ENCODE measurements at regions not wholly inside any gene's neighbourhood (a gene's known extent, or its start where the extent isn't known, plus 50 kb on each side); places are given as distances from the start of the nearest gene placed in this dataset.
"Not testable (repeated sequence)": the region's sequence is repeated elsewhere in the genome, so short reads cannot be mapped to it uniquely, and the experiment has no call there.

- DNase-seq (ENCODE audit: low spot score), result no peak
Measured at GRCh38 chr3:110618512-110619226, 452.9 kb upstream of the NECTIN3 start.

GRCh38 chr3:110620118-110620517 lies 451.5 kb upstream of the NECTIN3 start:
- DNase-seq (ENCODE audit: low spot score), result no peak

- DNase-seq (ENCODE audit: low spot score), result no peak
Measured at GRCh38 chr3:110623571-110623970, 448.0 kb upstream of the NECTIN3 start.

- DNase-seq (ENCODE audit: low spot score), result no peak
Measured at GRCh38 chr3:110624576-110624975, 447.0 kb upstream of the NECTIN3 start.

GRCh38 chr3:110625201-110625747 lies 446.3 kb upstream of the NECTIN3 start:
- no peak for DNase-seq (ENCODE audit: low spot score)

- not testable (repeated sequence) for DNase-seq (ENCODE audit: low spot score)
Measured at GRCh38 chr3:110626652-110627111, 444.9 kb upstream of the NECTIN3 start.

- no peak for DNase-seq (ENCODE audit: low spot score)
Measured at GRCh38 chr3:110628650-110629301, 442.8 kb upstream of the NECTIN3 start.

GRCh38 chr3:110629917-110630316 lies 441.7 kb upstream of the NECTIN3 start:
- DNase-seq (ENCODE audit: low spot score), result no peak

- DNase-seq (ENCODE audit: low spot score), result no peak
Measured at GRCh38 chr3:110644203-110644602, 427.4 kb upstream of the NECTIN3 start.

- DNase-seq (ENCODE audit: low spot score), result no peak
Measured at GRCh38 chr3:110646055-110646454, 425.6 kb upstream of the NECTIN3 start.

- no peak for DNase-seq (ENCODE audit: low spot score)
Measured at GRCh38 chr3:110646496-110646895, 425.1 kb upstream of the NECTIN3 start.

- no peak for DNase-seq (ENCODE audit: low spot score)
Measured at GRCh38 chr3:110647586-110647985, 424.0 kb upstream of the NECTIN3 start.

- DNase-seq (ENCODE audit: low spot score), result no peak
Measured at GRCh38 chr3:110650741-110651140, 420.9 kb upstream of the NECTIN3 start.

GRCh38 chr3:110654843-110655502 lies 416.6 kb upstream of the NECTIN3 start:
- DNase-seq (ENCODE audit: low spot score), result no peak

- no peak for DNase-seq (ENCODE audit: low spot score)
Measured at GRCh38 chr3:110656394-110657025, 415.1 kb upstream of the NECTIN3 start.

- DNase-seq (ENCODE audit: low spot score), result no peak
Measured at GRCh38 chr3:110664148-110664547, 407.5 kb upstream of the NECTIN3 start.

GRCh38 chr3:110666495-110666894 lies 405.1 kb upstream of the NECTIN3 start:
- DNase-seq (ENCODE audit: low spot score), result no peak

- DNase-seq (ENCODE audit: low spot score), result no peak
Measured at GRCh38 chr3:110667216-110667615, 404.4 kb upstream of the NECTIN3 start.

GRCh38 chr3:110670407-110670806 lies 401.2 kb upstream of the NECTIN3 start:
- no peak for DNase-seq (ENCODE audit: low spot score)

- DNase-seq (ENCODE audit: low spot score), result no peak
Measured at GRCh38 chr3:110677506-110677905, 394.1 kb upstream of the NECTIN3 start.

- DNase-seq (ENCODE audit: low spot score), result no peak
Measured at GRCh38 chr3:110679285-110679684, 392.3 kb upstream of the NECTIN3 start.

GRCh38 chr3:110680450-110680849 lies 391.2 kb upstream of the NECTIN3 start:
- DNase-seq (ENCODE audit: low spot score), result no peak
